ENCODE measurements at regions not wholly inside any gene's neighbourhood (a gene's known extent, or its start where the extent isn't known, plus 50 kb on each side); places are given as distances from the start of the nearest gene placed in this dataset.

GRCh38 chr4:141429933-141430332 lies 206.4 kb upstream of the IL15 start:
- ChIA-PET CTCF (no interaction called here), POLR2A (no interaction called here)
- Mint-ChIP-seq H3K27me3 (ENCODE audit: low read depth) (no peaks in the 10 kb centered on the region), H3K4me1 (no peaks in the 10 kb centered on the region), H3K9me3 (peaks cover 3% of the 10 kb centered on the region), H3K36me3 (no peaks in the 10 kb centered on the region), H3K4me3 (no peak overlapping the region), H3K27ac (no peak overlapping the region)
- DNase-seq (ENCODE audit: low spot score) (no peak), ATAC-seq (no peak)
- TF ChIP-seq TEAD1 (CRISPR knock-in tag; IDR thresholded peaks at IDR 0.05): no peak
- TF ChIP-seq, protein P1, sequence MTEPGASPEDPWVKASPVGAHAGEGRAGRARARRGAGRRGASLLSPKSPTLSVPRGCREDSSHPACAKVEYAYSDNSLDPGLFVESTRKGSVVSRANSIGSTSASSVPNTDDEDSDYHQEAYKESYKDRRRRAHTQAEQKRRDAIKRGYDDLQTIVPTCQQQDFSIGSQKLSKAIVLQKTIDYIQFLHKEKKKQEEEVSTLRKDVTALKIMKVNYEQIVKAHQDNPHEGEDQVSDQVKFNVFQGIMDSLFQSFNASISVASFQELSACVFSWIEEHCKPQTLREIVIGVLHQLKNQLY (CRISPR knock-in tag; IDR thresholded peaks at IDR 0.05): no peak
- no peak for TF ChIP-seq SMAD4 (CRISPR knock-in tag; IDR thresholded peaks at IDR 0.05)
- no peak for TF ChIP-seq JAZF1 (CRISPR knock-in tag; IDR thresholded peaks at IDR 0.05)
- TF ChIP-seq ZNF396 (CRISPR knock-in tag; IDR thresholded peaks at IDR 0.05; ENCODE audit: borderline replicate concordance): no peak
- TF ChIP-seq ZNF121 (CRISPR knock-in tag; IDR thresholded peaks at IDR 0.05): no peak
- no peak for TF ChIP-seq ZBTB21 (CRISPR knock-in tag; IDR thresholded peaks at IDR 0.05; ENCODE audit: borderline replicate concordance)
- TF ChIP-seq HMGA2 (CRISPR knock-in tag; IDR thresholded peaks at IDR 0.05): no peak
- no peak for TF ChIP-seq GRHL2 (CRISPR knock-in tag; IDR thresholded peaks at IDR 0.05; ENCODE audit: insufficient replicate concordance, severe bottlenecking)
- TF ChIP-seq, protein P2, sequence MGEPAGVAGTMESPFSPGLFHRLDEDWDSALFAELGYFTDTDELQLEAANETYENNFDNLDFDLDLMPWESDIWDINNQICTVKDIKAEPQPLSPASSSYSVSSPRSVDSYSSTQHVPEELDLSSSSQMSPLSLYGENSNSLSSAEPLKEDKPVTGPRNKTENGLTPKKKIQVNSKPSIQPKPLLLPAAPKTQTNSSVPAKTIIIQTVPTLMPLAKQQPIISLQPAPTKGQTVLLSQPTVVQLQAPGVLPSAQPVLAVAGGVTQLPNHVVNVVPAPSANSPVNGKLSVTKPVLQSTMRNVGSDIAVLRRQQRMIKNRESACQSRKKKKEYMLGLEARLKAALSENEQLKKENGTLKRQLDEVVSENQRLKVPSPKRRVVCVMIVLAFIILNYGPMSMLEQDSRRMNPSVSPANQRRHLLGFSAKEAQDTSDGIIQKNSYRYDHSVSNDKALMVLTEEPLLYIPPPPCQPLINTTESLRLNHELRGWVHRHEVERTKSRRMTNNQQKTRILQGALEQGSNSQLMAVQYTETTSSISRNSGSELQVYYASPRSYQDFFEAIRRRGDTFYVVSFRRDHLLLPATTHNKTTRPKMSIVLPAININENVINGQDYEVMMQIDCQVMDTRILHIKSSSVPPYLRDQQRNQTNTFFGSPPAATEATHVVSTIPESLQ (CRISPR knock-in tag; IDR thresholded peaks at IDR 0.05): no peak
- TF ChIP-seq FOXJ3 (CRISPR knock-in tag; IDR thresholded peaks at IDR 0.05; ENCODE audit: borderline replicate concordance): no peak
- no peak for TF ChIP-seq ELF4 (CRISPR knock-in tag; IDR thresholded peaks at IDR 0.05; ENCODE audit: low read depth)
- no peak for TF ChIP-seq ATF1 (CRISPR knock-in tag; IDR thresholded peaks at IDR 0.05)
- no peak for TF ChIP-seq CREB1 (CRISPR knock-in tag; IDR thresholded peaks at IDR 0.05)
- TF ChIP-seq CDX4 (CRISPR knock-in tag; IDR thresholded peaks at IDR 0.05; ENCODE audit: borderline replicate concordance): no peak

GRCh38 chr4:141430686-141431085 lies 205.7 kb upstream of the IL15 start:
- CTCF ChIA-PET: interaction anchor here (1.0 kb wide), 1 partner anchor 272 kb away, joined by 3 read pairs; no protein-coding TSS in a partner anchor
- DNase-seq (ENCODE audit: low spot score): no peak
- no peaks in the 10 kb centered on the region for H3K27me3 Mint-ChIP-seq (ENCODE audit: low read depth)
- POLR2A ChIA-PET: no interaction called here
- no peak for ATAC-seq
- H3K4me1 Mint-ChIP-seq: no peaks in the 10 kb centered on the region
- peaks cover 3% of the 10 kb centered on the region for H3K9me3 Mint-ChIP-seq
- no peaks in the 10 kb centered on the region for H3K36me3 Mint-ChIP-seq
- no peak overlapping the region for H3K4me3 Mint-ChIP-seq
- H3K27ac Mint-ChIP-seq: no peak overlapping the region
- TF ChIP-seq, protein P3, sequence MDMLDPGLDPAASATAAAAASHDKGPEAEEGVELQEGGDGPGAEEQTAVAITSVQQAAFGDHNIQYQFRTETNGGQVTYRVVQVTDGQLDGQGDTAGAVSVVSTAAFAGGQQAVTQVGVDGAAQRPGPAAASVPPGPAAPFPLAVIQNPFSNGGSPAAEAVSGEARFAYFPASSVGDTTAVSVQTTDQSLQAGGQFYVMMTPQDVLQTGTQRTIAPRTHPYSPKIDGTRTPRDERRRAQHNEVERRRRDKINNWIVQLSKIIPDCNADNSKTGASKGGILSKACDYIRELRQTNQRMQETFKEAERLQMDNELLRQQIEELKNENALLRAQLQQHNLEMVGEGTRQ (CRISPR knock-in tag; IDR thresholded peaks at IDR 0.05): no peak
- TF ChIP-seq USF1 (CRISPR knock-in tag; IDR thresholded peaks at IDR 0.05) (no peak), ZNF512 (CRISPR knock-in tag; IDR thresholded peaks at IDR 0.05; ENCODE audit: borderline replicate concordance) (no peak), TEAD1 (CRISPR knock-in tag; IDR thresholded peaks at IDR 0.05) (no peak), FOXP4 (CRISPR knock-in tag; IDR thresholded peaks at IDR 0.05) (no peak), MAX (CRISPR knock-in tag; IDR thresholded peaks at IDR 0.05) (no peak), ATF1 (CRISPR knock-in tag; IDR thresholded peaks at IDR 0.05) (no peak), ATF3 (CRISPR knock-in tag; conservative IDR thresholded peaks at IDR 0.05) (no peak), GRHL2 (CRISPR knock-in tag; IDR thresholded peaks at IDR 0.05; ENCODE audit: insufficient replicate concordance, severe bottlenecking) (no peak), FOXP1 (CRISPR knock-in tag; IDR thresholded peaks at IDR 0.05; ENCODE audit: borderline replicate concordance) (no peak), ZNF232 (CRISPR knock-in tag; IDR thresholded peaks at IDR 0.05) (no peak)

Data from WTC11 (cell line).